HEK293 (cell line): ENCODE measurements at regions not wholly inside any gene's neighbourhood (a gene's known extent, or its start where the extent isn't known, plus 50 kb on each side); places are given as distances from the start of the nearest gene placed in this dataset.

Source experiments
- CTCF ChIA-PET: fragments of 350-600 bp; formaldehyde crosslinking; extraction: SDS; loops from one replicate; lab custom pipeline; 2021; ENCODE audit warnings: antibody characterized with exemption; lab: Yijun Ruan, JAX
- POLR2A ChIA-PET: fragments of 300-600 bp; formaldehyde crosslinking; extraction: SDS; loops from one replicate; lab custom pipeline; 2020; ENCODE audit warnings: antibody characterized with exemption, inconsistent platforms; lab: Yijun Ruan, JAX
- H3K27ac ChIP-seq: fragments of 200-500 bp; sonication (Bioruptor generic); 2 replicates; pipeline ENCODE4 v1.5.1; 2014; ENCODE audit warnings: low read depth, low read length, control low read depth, inconsistent platforms; ENCODE audit errors: extremely low read depth
- H3K36me3 ChIP-seq, 2 experiments: fragments of 200-500 bp in 1 of 2; sonication (Bioruptor generic) in 1 of 2; 1 replicate in 1 of 2; 2 replicates in 1 of 2; pipeline ENCODE4 v1.5.1; 2014 to 2017; ENCODE audit warnings: inconsistent platforms in 2 of 2, low read length in 2 of 2; ENCODE audit not compliant: control insufficient read depth in 2 of 2, insufficient read depth in 1 of 2
- H3K4me1 ChIP-seq: fragments of 200-500 bp; sonication (Bioruptor generic); 2 replicates; pipeline ENCODE4 v1.5.1; 2014; ENCODE audit warnings: mild to moderate bottlenecking, low read length, inconsistent platforms; ENCODE audit not compliant: control insufficient read depth, insufficient read depth
- H3K4me3 ChIP-seq: 2 replicates; pipeline ENCODE4 v1.5.1; 2011; ENCODE audit warnings: low read depth, mild to moderate bottlenecking, control low read depth, low read length, moderate library complexity
- H3K9me3 ChIP-seq: fragments of 200-500 bp; sonication (Bioruptor generic); 2 replicates; pipeline ENCODE4 v1.5.1; 2014; ENCODE audit warnings: low read depth, low read length, inconsistent platforms; ENCODE audit not compliant: control insufficient read depth, insufficient read depth
- BCL11B ChIP-seq: fragments of 450-650 bp; formaldehyde crosslinking; IDR thresholded peaks from 2 replicates; pipeline ENCODE4 v1.5.1; 2016; ENCODE audit warnings: low read depth, missing biosample characterization, missing genetic modification characterization
- GLI4 ChIP-seq: fragments of 450-650 bp; formaldehyde crosslinking; IDR thresholded peaks from 2 replicates; pipeline ENCODE4 v1.5.1; 2016; ENCODE audit warnings: missing biosample characterization, missing genetic modification characterization
- PRDM10 ChIP-seq: fragments of 450-650 bp; formaldehyde crosslinking; IDR thresholded peaks from 2 replicates; pipeline ENCODE4 v1.5.1; 2016; ENCODE audit warnings: missing biosample characterization, missing genetic modification characterization
- SP3 ChIP-seq: fragments of 450-650 bp; formaldehyde crosslinking; IDR thresholded peaks from 2 replicates; pipeline ENCODE4 v1.5.1; 2016; ENCODE audit warnings: missing biosample characterization, missing genetic modification characterization
- TCF7L2 ChIP-seq: IDR thresholded peaks from 2 replicates; pipeline ENCODE4 v1.6.1; 2011; ENCODE audit warnings: low read depth, mild to moderate bottlenecking, inconsistent platforms, low read length, moderate library complexity, borderline replicate concordance
- ZNF112 ChIP-seq: fragments of 450-650 bp; formaldehyde crosslinking; IDR thresholded peaks from 2 replicates; pipeline ENCODE4 v1.5.0; 2017; ENCODE audit warnings: missing biosample characterization, missing genetic modification characterization
- ZNF221 ChIP-seq: fragments of 450-650 bp; formaldehyde crosslinking; IDR thresholded peaks from 2 replicates; pipeline ENCODE4 v1.5.1; 2017; ENCODE audit warnings: missing biosample characterization, missing genetic modification characterization, borderline replicate concordance
- ZNF266 ChIP-seq: fragments of 450-650 bp; formaldehyde crosslinking; IDR thresholded peaks from 2 replicates; pipeline ENCODE4 v1.5.1; 2016; ENCODE audit warnings: missing biosample characterization, missing genetic modification characterization, low read depth
- ZNF311 ChIP-seq: fragments of 450-650 bp; formaldehyde crosslinking; IDR thresholded peaks from 2 replicates; pipeline ENCODE4 v1.5.1; 2017; ENCODE audit warnings: missing biosample characterization, missing genetic modification characterization, borderline replicate concordance
- ZNF366 ChIP-seq: fragments of 450-650 bp; formaldehyde crosslinking; conservative IDR thresholded peaks from 2 replicates; pipeline ENCODE4 v1.5.1; 2016; ENCODE audit warnings: missing biosample characterization, missing genetic modification characterization
- ZNF37A ChIP-seq: fragments of 450-650 bp; IDR thresholded peaks from 2 replicates; pipeline ENCODE4 v1.5.1; 2018; ENCODE audit warnings: missing biosample characterization, missing genetic modification characterization
- ZNF391 ChIP-seq: fragments of 450-650 bp; formaldehyde crosslinking; IDR thresholded peaks from 2 replicates; pipeline ENCODE4 v1.5.1; 2016; ENCODE audit warnings: low read depth, missing biosample characterization, missing genetic modification characterization, borderline replicate concordance
- ZNF548 ChIP-seq: fragments of 450-650 bp; formaldehyde crosslinking; IDR thresholded peaks from 2 replicates; pipeline ENCODE4 v1.5.1; 2016; ENCODE audit warnings: missing biosample characterization, missing genetic modification characterization
- ZNF747 ChIP-seq: fragments of 450-650 bp; formaldehyde crosslinking; IDR thresholded peaks from 2 replicates; pipeline ENCODE4 v1.5.1; 2016; ENCODE audit warnings: missing biosample characterization, missing genetic modification characterization
- ZNF768 ChIP-seq: fragments of 450-650 bp; formaldehyde crosslinking; IDR thresholded peaks from 2 replicates; pipeline ENCODE4 v1.5.1; 2018; ENCODE audit warnings: missing biosample characterization, mild to moderate bottlenecking, missing genetic modification characterization
- ZNF785 ChIP-seq: fragments of 450-650 bp; formaldehyde crosslinking; IDR thresholded peaks from 2 replicates; pipeline ENCODE4 v1.5.1; 2016; ENCODE audit warnings: missing biosample characterization, missing genetic modification characterization
- TF ChIP-seq, protein P1 (sequence below): fragments of 450-650 bp; formaldehyde crosslinking; IDR thresholded peaks from 2 replicates; pipeline ENCODE4 v1.5.1; 2016; ENCODE audit warnings: missing biosample characterization, missing genetic modification characterization
- TF ChIP-seq, protein P2 (sequence below): fragments of 450-650 bp; formaldehyde crosslinking; IDR thresholded peaks from 2 replicates; pipeline ENCODE4 v1.5.1; 2017; ENCODE audit warnings: missing biosample characterization, missing genetic modification characterization
- TF ChIP-seq, protein P3 (sequence below): fragments of 450-650 bp; formaldehyde crosslinking; IDR thresholded peaks from 2 replicates; pipeline ENCODE4 v1.5.1; 2016; ENCODE audit warnings: missing biosample characterization, missing genetic modification characterization

- no peak overlapping the region for H3K4me3 ChIP-seq
- no peaks in the 10 kb centered on the region for H3K9me3 ChIP-seq
- H3K4me1 ChIP-seq = no peaks in the 10 kb centered on the region
- no peak overlapping the region for H3K27ac ChIP-seq
- POLR2A ChIA-PET = no interaction called here
- TF ChIP-seq ZNF768 (tag by site-specific recombination) (no peak), ZNF37A (tag by site-specific recombination) (no peak), ZNF112 (no peak), GLI4 (tag by site-specific recombination) (no peak), ZNF311 (no peak), TCF7L2 (no peak), ZNF747 (tag by site-specific recombination) (no peak), PRDM10 (tag by site-specific recombination) (no peak), ZNF366 (tag by site-specific recombination) (no peak), ZNF221 (tag by site-specific recombination) (no peak), SP3 (tag by site-specific recombination) (no peak), BCL11B (tag by site-specific recombination) (no peak), ZNF548 (no peak), ZNF391 (tag by site-specific recombination) (no peak), ZNF785 (tag by site-specific recombination) (no peak), ZNF266 (tag by site-specific recombination) (no peak)
- TF ChIP-seq, protein P1, sequence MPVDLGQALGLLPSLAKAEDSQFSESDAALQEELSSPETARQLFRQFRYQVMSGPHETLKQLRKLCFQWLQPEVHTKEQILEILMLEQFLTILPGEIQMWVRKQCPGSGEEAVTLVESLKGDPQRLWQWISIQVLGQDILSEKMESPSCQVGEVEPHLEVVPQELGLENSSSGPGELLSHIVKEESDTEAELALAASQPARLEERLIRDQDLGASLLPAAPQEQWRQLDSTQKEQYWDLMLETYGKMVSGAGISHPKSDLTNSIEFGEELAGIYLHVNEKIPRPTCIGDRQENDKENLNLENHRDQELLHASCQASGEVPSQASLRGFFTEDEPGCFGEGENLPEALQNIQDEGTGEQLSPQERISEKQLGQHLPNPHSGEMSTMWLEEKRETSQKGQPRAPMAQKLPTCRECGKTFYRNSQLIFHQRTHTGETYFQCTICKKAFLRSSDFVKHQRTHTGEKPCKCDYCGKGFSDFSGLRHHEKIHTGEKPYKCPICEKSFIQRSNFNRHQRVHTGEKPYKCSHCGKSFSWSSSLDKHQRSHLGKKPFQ = no peak
- TF ChIP-seq, protein P2, sequence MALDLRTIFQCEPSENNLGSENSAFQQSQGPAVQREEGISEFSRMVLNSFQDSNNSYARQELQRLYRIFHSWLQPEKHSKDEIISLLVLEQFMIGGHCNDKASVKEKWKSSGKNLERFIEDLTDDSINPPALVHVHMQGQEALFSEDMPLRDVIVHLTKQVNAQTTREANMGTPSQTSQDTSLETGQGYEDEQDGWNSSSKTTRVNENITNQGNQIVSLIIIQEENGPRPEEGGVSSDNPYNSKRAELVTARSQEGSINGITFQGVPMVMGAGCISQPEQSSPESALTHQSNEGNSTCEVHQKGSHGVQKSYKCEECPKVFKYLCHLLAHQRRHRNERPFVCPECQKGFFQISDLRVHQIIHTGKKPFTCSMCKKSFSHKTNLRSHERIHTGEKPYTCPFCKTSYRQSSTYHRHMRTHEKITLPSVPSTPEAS = no peak
- TF ChIP-seq, protein P3, sequence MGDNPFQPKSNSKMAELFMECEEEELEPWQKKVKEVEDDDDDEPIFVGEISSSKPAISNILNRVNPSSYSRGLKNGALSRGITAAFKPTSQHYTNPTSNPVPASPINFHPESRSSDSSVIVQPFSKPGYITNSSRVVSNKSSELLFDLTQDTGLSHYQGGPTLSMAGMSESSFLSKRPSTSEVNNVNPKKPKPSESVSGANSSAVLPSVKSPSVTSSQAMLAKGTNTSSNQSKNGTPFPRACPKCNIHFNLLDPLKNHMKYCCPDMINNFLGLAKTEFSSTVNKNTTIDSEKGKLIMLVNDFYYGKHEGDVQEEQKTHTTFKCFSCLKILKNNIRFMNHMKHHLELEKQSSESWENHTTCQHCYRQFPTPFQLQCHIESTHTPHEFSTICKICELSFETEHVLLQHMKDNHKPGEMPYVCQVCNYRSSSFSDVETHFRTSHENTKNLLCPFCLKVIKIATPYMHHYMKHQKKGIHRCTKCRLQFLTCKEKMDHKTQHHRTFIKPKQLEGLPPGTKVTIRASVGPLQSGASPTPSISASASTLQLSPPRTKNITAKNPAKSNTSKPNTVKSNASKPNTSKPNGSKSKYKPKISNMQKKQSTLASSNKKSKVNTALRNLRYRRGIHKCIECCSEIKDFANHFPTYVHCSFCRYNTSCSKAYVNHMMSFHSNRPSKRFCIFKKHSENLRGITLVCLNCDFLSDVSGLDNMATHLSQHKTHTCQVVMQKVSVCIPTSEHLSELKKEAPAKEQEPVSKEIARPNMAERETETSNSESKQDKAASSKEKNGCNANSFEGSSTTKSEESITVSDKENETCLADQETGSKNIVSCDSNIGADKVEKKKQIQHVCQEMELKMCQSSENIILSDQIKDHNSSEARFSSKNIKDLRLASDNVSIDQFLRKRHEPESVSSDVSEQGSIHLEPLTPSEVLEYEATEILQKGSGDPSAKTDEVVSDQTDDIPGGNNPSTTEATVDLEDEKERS (tag by site-specific recombination) = no peak
- CTCF ChIA-PET = interaction anchor here (0.7 kb wide), 1 partner anchor 282 kb away, joined by 3 read pairs; no protein-coding TSS in a partner anchor
- no peaks in the 10 kb centered on the region for H3K36me3 ChIP-seq
Measured at GRCh38 chr1:62917314-62917713, 133.4 kb downstream of the ATG4C start.
